ENCODE measurements at regions not wholly inside any gene's neighbourhood (a gene's known extent, or its start where the extent isn't known, plus 50 kb on each side); places are given as distances from the start of the nearest gene placed in this dataset.

- no peak for DNase-seq (ENCODE audit: extremely low spot score)
- ChIA-PET CTCF (interaction anchor here (1.6 kb wide), 1 partner anchor 18 kb away, joined by 4 read pairs; no protein-coding TSS in a partner anchor), POLR2A (no interaction called here)
- TF ChIP-seq, protein P1, sequence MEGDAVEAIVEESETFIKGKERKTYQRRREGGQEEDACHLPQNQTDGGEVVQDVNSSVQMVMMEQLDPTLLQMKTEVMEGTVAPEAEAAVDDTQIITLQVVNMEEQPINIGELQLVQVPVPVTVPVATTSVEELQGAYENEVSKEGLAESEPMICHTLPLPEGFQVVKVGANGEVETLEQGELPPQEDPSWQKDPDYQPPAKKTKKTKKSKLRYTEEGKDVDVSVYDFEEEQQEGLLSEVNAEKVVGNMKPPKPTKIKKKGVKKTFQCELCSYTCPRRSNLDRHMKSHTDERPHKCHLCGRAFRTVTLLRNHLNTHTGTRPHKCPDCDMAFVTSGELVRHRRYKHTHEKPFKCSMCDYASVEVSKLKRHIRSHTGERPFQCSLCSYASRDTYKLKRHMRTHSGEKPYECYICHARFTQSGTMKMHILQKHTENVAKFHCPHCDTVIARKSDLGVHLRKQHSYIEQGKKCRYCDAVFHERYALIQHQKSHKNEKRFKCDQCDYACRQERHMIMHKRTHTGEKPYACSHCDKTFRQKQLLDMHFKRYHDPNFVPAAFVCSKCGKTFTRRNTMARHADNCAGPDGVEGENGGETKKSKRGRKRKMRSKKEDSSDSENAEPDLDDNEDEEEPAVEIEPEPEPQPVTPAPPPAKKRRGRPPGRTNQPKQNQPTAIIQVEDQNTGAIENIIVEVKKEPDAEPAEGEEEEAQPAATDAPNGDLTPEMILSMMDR (IDR thresholded peaks at IDR 0.05; ENCODE audit: control extremely low read depth, extremely low read depth, low read depth, missing control alignments), result no peak
Observed at GRCh38 chr5:117719413-117719812, 1144.8 kb upstream of the SEMA6A start.

DNA sequence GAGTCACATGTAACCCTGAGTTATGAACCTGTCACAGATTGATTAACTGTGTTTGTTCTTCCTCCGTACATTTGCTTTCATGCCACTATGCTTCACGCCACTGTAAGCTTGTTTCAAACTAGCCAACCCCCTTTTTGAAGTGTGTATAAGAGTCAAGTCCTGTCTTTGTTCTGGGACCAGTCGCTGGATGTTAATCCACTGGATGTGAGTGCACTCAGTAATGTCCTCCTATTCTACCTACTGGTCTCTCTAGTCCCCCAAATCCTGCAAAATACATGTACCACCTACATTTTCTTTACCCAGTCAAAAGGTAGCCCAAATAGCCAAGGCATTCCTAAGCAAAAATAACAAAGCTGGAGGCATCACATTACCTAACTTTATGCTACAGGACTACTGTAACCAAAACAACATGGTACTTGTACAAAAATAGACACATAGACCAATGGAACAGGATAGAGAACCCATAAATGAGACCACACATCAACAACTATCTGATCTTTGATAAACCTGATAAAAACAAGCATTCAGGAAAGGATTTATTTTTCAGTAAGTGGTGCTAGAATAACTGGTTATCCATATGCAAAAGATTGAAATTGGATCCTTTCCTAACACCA, 1139.1 kb upstream of the SEMA6A start:
- DNase-seq (ENCODE audit: extremely low spot score), result no peak
- ChIA-PET POLR2A (no interaction called here), CTCF (interaction anchor here (1.2 kb wide), 1 partner anchor 12 kb away, joined by 3 read pairs; no protein-coding TSS in a partner anchor)
- TF ChIP-seq, protein P1 (IDR thresholded peaks at IDR 0.05; ENCODE audit: control extremely low read depth, extremely low read depth, low read depth, missing control alignments), result no peak

- CTCF ChIA-PET, result interaction anchor here (0.7 to 1.5 kb wide), 2 partner anchors 18 to 36 kb away, joined by 3 to 4 read pairs; no protein-coding TSS in a partner anchor
- no peak for DNase-seq (ENCODE audit: extremely low spot score)
- TF ChIP-seq, protein P1 (IDR thresholded peaks at IDR 0.05; ENCODE audit: control extremely low read depth, extremely low read depth, low read depth, missing control alignments), result no peak
- POLR2A ChIA-PET, result no interaction called here
Observed at GRCh38 chr5:117701062-117701461, 1126.4 kb upstream of the SEMA6A start.

GRCh38 chr5:117692606-117693005, 1118.0 kb upstream of the SEMA6A start:
- CTCF ChIA-PET, result no interaction called here
- TF ChIP-seq, protein P1 (IDR thresholded peaks at IDR 0.05; ENCODE audit: control extremely low read depth, extremely low read depth, low read depth, missing control alignments), result no peak
- no peak for DNase-seq (ENCODE audit: extremely low spot score)
- POLR2A ChIA-PET, result no interaction called here

DNA sequence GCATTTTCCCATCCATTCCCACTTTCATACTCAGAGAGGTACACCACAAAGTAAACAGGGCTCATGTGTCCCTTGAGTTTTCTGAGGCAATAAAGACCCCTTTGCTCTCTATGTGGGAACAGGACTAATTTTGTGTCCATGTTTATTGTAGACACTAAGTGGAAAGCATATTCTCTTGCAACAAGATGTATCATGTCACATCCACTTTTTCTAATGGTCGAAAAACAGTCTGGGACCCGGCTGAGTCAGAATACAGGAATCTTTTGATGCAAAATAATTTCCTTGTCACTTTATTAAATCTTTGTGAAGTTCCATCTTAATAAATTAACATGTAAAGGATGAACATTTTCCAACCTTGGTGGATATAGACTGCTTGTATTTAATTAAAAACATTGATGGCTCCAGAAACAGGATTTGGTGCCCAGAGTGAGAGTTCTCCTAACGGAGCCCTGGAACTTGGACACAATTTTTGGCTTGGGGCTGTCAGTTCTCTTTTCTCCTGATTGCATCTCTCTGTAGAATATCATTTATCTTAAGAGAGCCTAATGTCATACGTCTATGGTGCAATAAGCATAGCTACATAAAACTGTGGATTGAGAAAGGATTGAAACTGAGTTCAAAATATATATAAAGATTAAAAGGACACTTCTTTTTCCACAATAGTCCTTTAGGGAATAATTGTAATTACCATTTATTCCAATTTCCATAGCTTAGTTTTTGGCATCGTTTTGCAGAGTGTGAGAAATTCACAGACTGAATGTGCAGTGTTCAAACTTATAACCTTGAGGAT, 1116.7 kb upstream of the SEMA6A start:
- ChIA-PET POLR2A (no interaction called here), CTCF (no interaction called here)
- TF ChIP-seq, protein P1 (IDR thresholded peaks at IDR 0.05; ENCODE audit: control extremely low read depth, extremely low read depth, low read depth, missing control alignments), result no peak
- no peak for DNase-seq (ENCODE audit: extremely low spot score)

DNA sequence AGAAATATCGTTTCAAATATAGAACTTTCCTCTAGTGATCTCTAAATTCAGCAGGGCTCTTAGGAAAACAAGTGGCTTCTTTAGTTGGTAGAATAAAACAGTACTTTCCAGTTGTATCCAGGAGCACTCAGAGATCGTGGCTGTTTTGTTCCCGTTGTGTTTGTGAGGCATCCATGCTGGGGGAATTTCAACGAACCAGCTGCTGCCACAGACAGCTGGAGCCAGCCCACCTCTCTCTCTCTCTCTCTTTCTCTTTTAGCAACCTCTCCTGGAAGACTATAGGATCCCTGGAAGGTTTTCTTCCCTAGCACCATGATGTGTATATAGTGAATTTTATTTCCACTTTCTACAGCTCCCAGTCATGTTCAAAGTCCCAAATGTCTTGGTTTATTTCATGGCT, 1116.0 kb upstream of the SEMA6A start:
- CTCF ChIA-PET, result no interaction called here
- POLR2A ChIA-PET, result no interaction called here
- no peak for DNase-seq (ENCODE audit: extremely low spot score)
- TF ChIP-seq, protein P1 (IDR thresholded peaks at IDR 0.05; ENCODE audit: control extremely low read depth, extremely low read depth, low read depth, missing control alignments), result no peak
